Upper lobe of right lung (tissue), 1 donor: ENCODE measurements at regions not wholly inside any gene's neighbourhood (a gene's known extent, or its start where the extent isn't known, plus 50 kb on each side); places are given as distances from the start of the nearest gene placed in this dataset.
A peak's percentile ranks its signal among the peaks of the same experiment; 100 is the strongest.

Experiments used
- ATAC-seq: fragments of 200-7000 bp; cut with Tn5 transposase; one replicate; pipeline ENCODE4 v1.9.1; 2020; ENCODE audit warnings: mild to moderate bottlenecking, moderate library complexity
- DNase-seq: peaks from one replicate; pipeline ENCODE4 v3.0.0-alpha.2; 2020
- H3K27ac ChIP-seq: fragments of 200-600 bp; one replicate; pipeline ENCODE4 v1.8.0; 2022
- H3K27me3 ChIP-seq: fragments of 200-600 bp; one replicate; pipeline ENCODE4 v1.8.0; 2022; ENCODE audit warnings: mild to moderate bottlenecking
- H3K36me3 ChIP-seq: fragments of 200-600 bp; one replicate; pipeline ENCODE4 v1.8.0; 2022
- H3K4me1 ChIP-seq: fragments of 200-600 bp; one replicate; pipeline ENCODE4 v1.8.0; 2022
- H3K4me3 ChIP-seq: fragments of 200-600 bp; one replicate; pipeline ENCODE4 v1.8.0; 2022; ENCODE audit warnings: mild to moderate bottlenecking
- H3K9me3 ChIP-seq: fragments of 200-600 bp; one replicate; pipeline ENCODE4 v1.8.0; 2022
- intact Hi-C: fragments of 100-400 bp; cut with DNase I; formaldehyde crosslinking; loops from one replicate; pipeline ENCODE4 v1.11.0; 2022
- TF ChIP-seq, protein P1 (sequence below): fragments of 200-600 bp; IDR thresholded peaks from one replicate; pipeline ENCODE4 v1.8.0; 2022; ENCODE audit warnings: antibody characterized with exemption
- donor health status: DM: no; HTN: yes; CAD: no; lungs with severe emphysema.

DNA sequence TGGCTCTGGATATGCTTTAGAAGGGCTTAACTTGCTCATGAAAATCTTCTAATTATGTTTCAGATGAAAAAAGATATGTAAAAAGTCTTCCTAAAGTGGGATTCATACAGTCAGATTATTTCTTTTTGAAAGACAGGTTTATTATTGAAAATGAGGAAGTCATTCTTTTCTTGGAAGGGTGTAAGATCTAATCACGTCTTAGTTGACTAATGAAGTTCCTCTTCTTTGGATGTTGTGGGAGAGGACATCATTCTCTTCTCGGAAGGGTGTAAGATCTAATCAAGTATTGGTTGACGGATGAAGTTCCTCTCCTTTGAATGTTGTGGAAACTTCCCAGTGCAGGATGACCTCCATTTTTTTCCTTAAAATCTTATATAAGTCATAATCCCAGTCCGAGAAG is 74.9 kb downstream of the ALG10 start:
- Histone ChIP-seq H3K27ac (no peak overlapping the region), H3K36me3 (no peaks in the 10 kb centered on the region), H3K4me3 (no peak overlapping the region), H3K4me1 (no peaks in the 10 kb centered on the region), H3K27me3 (no peaks in the 10 kb centered on the region), H3K9me3 (no peaks in the 10 kb centered on the region)
- intact Hi-C loops = no loop called here
- TF ChIP-seq, protein P1, sequence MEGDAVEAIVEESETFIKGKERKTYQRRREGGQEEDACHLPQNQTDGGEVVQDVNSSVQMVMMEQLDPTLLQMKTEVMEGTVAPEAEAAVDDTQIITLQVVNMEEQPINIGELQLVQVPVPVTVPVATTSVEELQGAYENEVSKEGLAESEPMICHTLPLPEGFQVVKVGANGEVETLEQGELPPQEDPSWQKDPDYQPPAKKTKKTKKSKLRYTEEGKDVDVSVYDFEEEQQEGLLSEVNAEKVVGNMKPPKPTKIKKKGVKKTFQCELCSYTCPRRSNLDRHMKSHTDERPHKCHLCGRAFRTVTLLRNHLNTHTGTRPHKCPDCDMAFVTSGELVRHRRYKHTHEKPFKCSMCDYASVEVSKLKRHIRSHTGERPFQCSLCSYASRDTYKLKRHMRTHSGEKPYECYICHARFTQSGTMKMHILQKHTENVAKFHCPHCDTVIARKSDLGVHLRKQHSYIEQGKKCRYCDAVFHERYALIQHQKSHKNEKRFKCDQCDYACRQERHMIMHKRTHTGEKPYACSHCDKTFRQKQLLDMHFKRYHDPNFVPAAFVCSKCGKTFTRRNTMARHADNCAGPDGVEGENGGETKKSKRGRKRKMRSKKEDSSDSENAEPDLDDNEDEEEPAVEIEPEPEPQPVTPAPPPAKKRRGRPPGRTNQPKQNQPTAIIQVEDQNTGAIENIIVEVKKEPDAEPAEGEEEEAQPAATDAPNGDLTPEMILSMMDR = no peak
- peak; percentile 35 for ATAC-seq
- DNase-seq = no peak

DNA sequence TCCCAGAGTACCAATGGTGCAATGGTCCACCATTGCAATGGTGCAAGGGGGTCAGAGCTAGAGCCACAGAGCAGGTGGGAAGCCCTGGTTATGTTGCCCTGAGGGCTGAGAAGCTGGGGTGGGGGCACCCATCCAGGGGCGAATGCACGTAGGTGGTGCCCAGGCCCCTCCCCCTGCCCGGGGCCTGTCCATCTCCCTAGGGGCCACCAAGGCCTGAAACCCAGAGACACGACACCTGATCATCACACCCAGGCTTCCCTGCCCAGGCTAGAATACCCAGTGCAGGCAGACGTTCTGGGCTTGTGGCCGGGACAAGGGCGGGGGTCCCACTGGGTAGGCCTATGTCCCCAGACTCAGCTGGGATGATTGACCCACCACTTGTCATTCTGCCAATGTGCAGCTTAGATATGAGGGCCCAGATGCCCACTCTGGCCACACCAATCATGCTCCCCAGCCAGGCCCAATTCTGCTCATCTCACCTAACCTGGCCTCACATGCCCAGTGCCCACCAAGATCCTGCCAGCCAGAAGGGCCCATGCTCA is 83.2 kb downstream of the ALG10 start:
- no peak overlapping the region for H3K27ac ChIP-seq
- no peak overlapping the region for H3K4me3 ChIP-seq
- no peaks in the 10 kb centered on the region for H3K4me1 ChIP-seq
- ATAC-seq (peak; percentile 8), DNase-seq (no peak)
- peaks cover 32% of the 10 kb centered on the region for H3K27me3 ChIP-seq
- TF ChIP-seq, protein P1 = no peak
- H3K36me3 ChIP-seq = no peaks in the 10 kb centered on the region
- H3K9me3 ChIP-seq = no peaks in the 10 kb centered on the region
- intact Hi-C loops = no loop called here

DNA sequence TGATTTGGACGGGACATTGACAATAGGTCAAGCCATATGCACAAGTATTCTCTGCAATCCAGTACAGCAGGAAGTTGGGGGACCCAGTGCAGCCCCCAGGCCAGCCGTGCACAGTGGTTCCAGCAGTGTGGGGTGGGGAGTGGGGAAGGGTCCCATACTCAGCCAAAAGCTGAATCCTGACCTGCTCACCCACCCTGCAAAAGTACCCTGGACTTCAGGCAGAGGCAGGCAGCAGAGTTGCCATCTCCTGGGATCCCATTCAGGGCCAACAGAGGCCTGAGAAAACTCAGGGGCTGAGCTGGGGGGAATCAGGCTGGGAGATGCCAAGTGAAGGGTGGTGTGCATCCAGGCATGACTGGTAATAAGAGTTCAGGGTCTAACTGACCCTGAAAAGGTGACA is 83.9 kb downstream of the ALG10 start:
- H3K36me3 ChIP-seq = no peaks in the 10 kb centered on the region
- H3K27ac ChIP-seq = no peak overlapping the region
- H3K4me3 ChIP-seq = no peak overlapping the region
- no peaks in the 10 kb centered on the region for H3K4me1 ChIP-seq
- ATAC-seq (peak; percentile 8), DNase-seq (no peak)
- TF ChIP-seq, protein P1 = no peak
- H3K27me3 ChIP-seq = peaks cover 32% of the 10 kb centered on the region
- H3K9me3 ChIP-seq = no peaks in the 10 kb centered on the region
- intact Hi-C loops = no loop called here

DNA sequence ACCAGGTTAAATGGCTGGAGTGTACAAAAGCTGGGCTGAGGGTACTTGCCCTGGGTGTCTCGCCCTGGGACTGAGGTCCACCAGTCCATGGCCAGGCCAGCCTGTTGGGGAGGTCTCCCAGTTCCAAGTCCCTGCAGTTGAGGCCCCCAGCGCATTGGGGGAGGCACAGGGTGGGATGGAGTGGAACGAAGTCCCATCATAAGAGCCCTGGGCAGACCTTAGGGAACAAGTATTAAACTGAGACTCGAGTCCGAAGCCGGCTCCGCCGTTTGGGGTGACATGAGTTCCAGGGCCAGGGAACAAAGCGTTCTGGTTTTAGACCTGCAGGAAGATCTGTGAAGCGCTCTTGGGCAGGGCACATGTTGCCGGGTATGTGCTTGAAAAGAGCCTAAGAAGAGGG is 84.7 kb downstream of the ALG10 start:
- Histone ChIP-seq H3K4me1 (no peaks in the 10 kb centered on the region), H3K27ac (no peak overlapping the region), H3K4me3 (no peak overlapping the region), H3K27me3 (peaks cover 32% of the 10 kb centered on the region), H3K9me3 (no peaks in the 10 kb centered on the region), H3K36me3 (no peaks in the 10 kb centered on the region)
- ATAC-seq (peak; percentile 20), DNase-seq (peak; percentile 59)
- TF ChIP-seq, protein P1 = no peak
- intact Hi-C loops = no loop called here

DNA sequence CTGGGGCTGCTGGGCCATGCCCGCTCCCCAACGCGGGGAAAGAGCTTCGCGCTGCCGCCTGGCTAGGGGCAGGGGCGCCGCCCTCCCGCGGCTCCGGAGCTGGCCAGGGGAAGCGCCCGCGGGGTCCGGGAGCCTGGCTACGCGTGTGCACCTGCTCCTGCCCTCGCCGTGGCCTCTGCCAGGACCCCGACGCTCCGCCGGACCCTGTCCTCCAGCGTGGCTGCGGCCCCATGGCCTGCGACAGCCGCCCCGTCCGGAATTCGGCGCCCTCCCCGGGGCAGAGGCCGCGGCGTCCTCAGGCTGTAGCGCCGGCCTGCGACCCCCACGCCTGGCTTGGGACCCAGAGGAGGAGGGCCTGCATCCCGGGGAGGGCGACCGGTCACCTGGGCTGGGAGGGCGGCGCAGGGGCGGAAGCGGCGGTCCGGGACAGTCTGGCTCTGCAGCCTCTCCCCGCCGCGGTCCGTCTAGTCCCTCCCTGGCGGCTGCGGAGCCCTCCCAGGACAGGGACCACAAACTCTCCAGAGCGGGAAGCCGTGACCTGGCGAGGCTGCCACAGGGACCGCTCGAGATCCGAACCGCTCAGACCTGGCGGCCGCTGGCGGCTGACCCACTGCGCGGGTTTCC is 85.6 kb downstream of the ALG10 start:
- Histone ChIP-seq H3K4me3 (no peak overlapping the region), H3K27ac (no peak overlapping the region), H3K4me1 (no peaks in the 10 kb centered on the region), H3K27me3 (peaks cover 32% of the 10 kb centered on the region), H3K9me3 (no peaks in the 10 kb centered on the region), H3K36me3 (no peaks in the 10 kb centered on the region)
- TF ChIP-seq, protein P1 = no peak
- peak; percentile 16 for ATAC-seq
- intact Hi-C loops = no loop called here
- no peak for DNase-seq

DNA sequence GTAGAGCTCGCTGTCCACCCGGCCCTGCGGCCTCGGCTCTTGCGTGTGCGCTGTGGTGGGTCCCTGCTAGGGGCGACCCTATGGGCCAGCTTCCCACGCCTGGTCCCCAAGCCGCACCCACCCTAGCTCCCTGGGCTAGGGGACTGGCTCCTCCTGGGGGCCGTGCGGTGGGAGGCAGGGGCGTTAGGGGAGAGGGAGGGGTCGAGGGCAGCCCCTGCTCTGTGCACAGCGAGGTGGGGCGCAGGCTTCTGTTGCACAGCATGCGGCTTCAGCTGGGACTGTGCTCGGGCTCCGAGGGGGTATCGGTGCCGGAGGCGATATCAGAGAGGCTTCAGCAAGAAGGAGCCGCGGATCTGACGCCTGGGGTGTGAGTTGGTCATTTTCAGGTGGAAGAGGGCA is 86.1 kb downstream of the ALG10 start:
- no peak overlapping the region for H3K27ac ChIP-seq
- TF ChIP-seq, protein P1 = no peak
- intact Hi-C loops = no loop called here
- no peak overlapping the region for H3K4me3 ChIP-seq
- no peaks in the 10 kb centered on the region for H3K4me1 ChIP-seq
- DNase-seq (no peak), ATAC-seq (peak; percentile 33)
- peaks cover 32% of the 10 kb centered on the region for H3K27me3 ChIP-seq
- H3K36me3 ChIP-seq = no peaks in the 10 kb centered on the region
- no peaks in the 10 kb centered on the region for H3K9me3 ChIP-seq
